Hindlimb muscle (tissue), 1 donor: ENCODE measurements at regions not wholly inside any gene's neighbourhood (a gene's known extent, or its start where the extent isn't known, plus 50 kb on each side); places are given as distances from the start of the nearest gene placed in this dataset.

ENCODE experiments used
- DNase-seq: peaks from one replicate; pipeline ENCODE4 v3.0.0-alpha.2; 2013

- no peak for DNase-seq
Measured at GRCh38 chr11:107136892-107137291, 118.6 kb upstream of the GUCY1A2 start.

- no peak for DNase-seq
Measured at GRCh38 chr11:107131756-107132155, 113.5 kb upstream of the GUCY1A2 start.

- no peak for DNase-seq
Measured at GRCh38 chr11:107123022-107123421, 104.7 kb upstream of the GUCY1A2 start.

GRCh38 chr11:107118025-107118720 is 99.9 kb upstream of the GUCY1A2 start:
- no peak for DNase-seq

GRCh38 chr11:107116358-107116757 is 98.1 kb upstream of the GUCY1A2 start:
- no peak for DNase-seq

- DNase-seq, result no peak
Measured at GRCh38 chr11:107102692-107103477, 84.6 kb upstream of the GUCY1A2 start.

DNA sequence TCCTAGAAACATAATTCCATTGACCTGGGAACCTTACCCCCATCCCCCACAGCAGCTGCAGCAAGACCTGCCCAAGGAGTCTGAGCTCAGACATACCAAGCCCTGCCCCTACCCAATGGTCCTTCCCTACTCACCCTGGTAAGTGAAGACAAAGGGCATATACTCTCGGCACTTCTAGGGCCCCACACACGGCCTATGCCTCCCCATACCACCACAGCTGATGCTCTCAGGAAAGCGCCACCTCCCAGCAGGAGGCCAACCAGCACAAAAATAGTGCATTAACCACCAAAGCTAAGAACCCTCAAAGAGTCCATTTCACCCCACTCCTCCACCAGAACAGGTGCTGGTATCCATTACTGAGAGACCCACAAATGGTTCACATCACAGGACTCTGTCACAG is 74.4 kb upstream of the GUCY1A2 start:
- DNase-seq, result no peak

DNA sequence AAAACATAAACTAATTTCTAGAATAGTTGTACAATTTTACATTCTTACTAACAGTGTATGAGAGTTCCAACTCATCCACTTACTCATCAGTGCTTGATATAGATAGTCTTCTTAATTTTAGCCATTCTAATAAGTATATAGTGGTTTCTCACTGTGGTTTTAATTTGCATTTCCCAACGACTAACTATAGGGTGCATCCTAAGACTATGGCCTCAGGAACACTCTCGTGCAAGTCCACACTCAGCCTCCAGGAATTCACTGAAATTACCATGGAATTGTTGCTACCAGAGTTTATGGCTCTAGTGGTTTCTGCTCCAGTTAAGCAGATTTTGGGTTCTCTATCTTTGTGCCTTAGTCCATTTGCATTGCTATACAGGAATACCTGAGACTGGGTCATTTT is 60.1 kb upstream of the GUCY1A2 start:
- no peak for DNase-seq

DNA sequence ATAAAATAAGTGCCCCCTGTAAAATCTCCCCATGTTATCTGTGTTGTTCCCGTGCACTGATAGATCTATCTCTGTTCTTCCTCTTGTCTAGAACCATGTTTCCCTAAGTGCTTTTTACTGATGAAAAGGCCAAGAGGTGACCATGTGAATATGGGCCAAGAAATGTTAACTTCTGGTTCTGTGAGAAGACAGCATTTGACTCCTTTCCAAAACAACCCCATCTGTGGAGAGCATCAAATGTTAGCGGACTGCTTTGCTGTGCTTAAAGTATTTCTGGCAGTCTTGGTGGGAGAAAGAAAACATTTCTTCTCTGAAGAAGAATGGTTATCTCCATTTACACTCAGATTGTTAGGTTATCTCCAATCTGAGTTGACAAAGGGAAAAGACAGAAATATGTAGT is 58.6 kb upstream of the GUCY1A2 start:
- DNase-seq, result no peak

GRCh38 chr11:107071129-107071528 is 52.9 kb upstream of the GUCY1A2 start:
- DNase-seq, result no peak
